K562 (cell line): ENCODE measurements at regions not wholly inside any gene's neighbourhood (a gene's known extent, or its start where the extent isn't known, plus 50 kb on each side); places are given as distances from the start of the nearest gene placed in this dataset.

Experiments
- ATAC-seq: fragments of 200-7000 bp; cut with Tn5 transposase; 3 replicates; pipeline ENCODE4 v1.9.1; 2020; ENCODE audit warnings: moderate library complexity
- BruUV-seq: library from RNA; stranded (reverse); fragments of 400-500 nt; replicated peaks from 2 replicates; lab custom pipeline; 2021; lab: Mats Ljungman, UMichigan
- CTCF ChIA-PET: fragments of 300-600 bp; formaldehyde crosslinking; extraction: SDS; loops from one replicate; lab custom pipeline; 2021; ENCODE audit warnings: low intra/inter-chr PET ratio; lab: Yijun Ruan, JAX
- POLR2A ChIA-PET: fragments of 300-600, 350-650 bp; sonication (Branson Sonifier 250); formaldehyde crosslinking; extraction: SDS; loops from one replicate; lab custom pipeline; 2021; ENCODE audit warnings: antibody characterized with exemption, inconsistent platforms; lab: Yijun Ruan, JAX
- DNase-seq, 4 experiments: peaks; one replicate each; pipeline versions ENCODE4 v3.0.0 to v3.0.0-alpha.2; 2011 to 2018; ENCODE audit warnings: low spot score in 3 of 4, mixed read lengths in 3 of 4; ENCODE audit errors: extremely low read depth in 1 of 4
- FAIRE-seq: peaks from 2 replicates; lab custom pipeline; 2011; peaks lifted over from hg19 to GRCh38; lab: Jason Lieb, UNC
- H2AFZ ChIP-seq: 2 replicates; pipeline ENCODE4 v1.6.0; 2011; ENCODE audit warnings: low read depth, low read length, control low read depth, inconsistent platforms
- H3K27ac ChIP-seq: fragments of 200-600 bp; 3 replicates; pipeline ENCODE4 v1.8.0; 2011; ENCODE audit warnings: low read depth, mild to moderate bottlenecking, control low read depth, inconsistent platforms, low read length, moderate library complexity, mixed read lengths; ENCODE audit errors: extremely low read depth
- H3K27me3 ChIP-seq, 2 experiments: fragments of 300-600 bp in 1 of 2; 2 replicates in 1 of 2; 3 replicates in 1 of 2; pipeline versions ENCODE4 v1.6.0 to v1.8.0; 2011; ENCODE audit warnings: inconsistent platforms in 2 of 2, low read length in 2 of 2, mild to moderate bottlenecking in 1 of 2, mixed read lengths in 1 of 2, moderate library complexity in 1 of 2; ENCODE audit not compliant: control insufficient read depth in 2 of 2, insufficient read depth in 2 of 2
- H3K36me3 ChIP-seq: fragments of 300-600 bp; 3 replicates; pipeline ENCODE4 v1.8.0; 2011; ENCODE audit warnings: mild to moderate bottlenecking, low read length, inconsistent platforms; ENCODE audit not compliant: control insufficient read depth, insufficient read depth
- H3K4me1 ChIP-seq, 2 experiments: fragments of 200-600 bp in 1 of 2; replicated peaks in 1 of 2; 2 replicates in 1 of 2; 3 replicates in 1 of 2; pipeline versions ENCODE4 v1.5.1 to v1.8.0; 2011; ENCODE audit warnings: inconsistent platforms in 2 of 2, low read length in 2 of 2, mild to moderate bottlenecking in 1 of 2, mixed read lengths in 1 of 2, moderate library complexity in 1 of 2; ENCODE audit not compliant: control insufficient read depth in 2 of 2, insufficient read depth in 2 of 2
- H3K4me2 ChIP-seq: 2 replicates; pipeline ENCODE4 v1.6.1; 2011; ENCODE audit warnings: low read length, control low read depth, inconsistent platforms, mixed read lengths; ENCODE audit not compliant: insufficient read depth
- H3K4me3 ChIP-seq: fragments of 200-600 bp; sonication (generic), shearing (Covaris generic); 2 replicates; pipeline ENCODE4 v1.5.1; 2016; ENCODE audit warnings: control low read depth, inconsistent platforms
- H3K79me2 ChIP-seq: fragments of 200-600 bp; 3 replicates; pipeline ENCODE4 v1.8.0; 2011; ENCODE audit warnings: low read length, inconsistent platforms; ENCODE audit not compliant: control insufficient read depth, insufficient read depth
- H3K9ac ChIP-seq, 2 experiments: 2 replicates each; pipeline versions ENCODE4 v1.6.0 to v1.6.1; 2011; ENCODE audit warnings: low read depth in 2 of 2, low read length in 2 of 2, control low read depth in 1 of 2, inconsistent platforms in 1 of 2, mild to moderate bottlenecking in 1 of 2, mixed read lengths in 1 of 2; ENCODE audit not compliant: insufficient read depth in 1 of 2
- H3K9me1 ChIP-seq: one replicate; pipeline ENCODE4 v1.6.0; 2011; ENCODE audit warnings: inconsistent platforms, mild to moderate bottlenecking, low read length, moderate library complexity; ENCODE audit not compliant: control insufficient read depth, insufficient read depth
- H3K9me3 ChIP-seq: replicated peaks from 2 replicates; pipeline ENCODE4 v1.5.1; 2011; ENCODE audit warnings: low read depth, low read length, inconsistent platforms; ENCODE audit not compliant: control insufficient read depth, insufficient read depth
- H4K20me1 ChIP-seq: replicated peaks from 2 replicates; pipeline ENCODE4 v1.6.1; 2011; ENCODE audit warnings: low read length, inconsistent platforms, mixed read lengths; ENCODE audit not compliant: control insufficient read depth, insufficient read depth
- MEF2A ChIP-seq: IDR thresholded peaks from 2 replicates; pipeline ENCODE4 v1.6.1; 2011; ENCODE audit warnings: low read depth, mild to moderate bottlenecking, low read length, moderate library complexity; ENCODE audit not compliant: control insufficient read depth
- NFATC3 ChIP-seq: fragments of 450-650 bp; IDR thresholded peaks from 2 replicates; pipeline ENCODE4 v1.6.1; 2017; ENCODE audit warnings: mild to moderate bottlenecking
- THRAP3 ChIP-seq: fragments of 450-650 bp; IDR thresholded peaks from 2 replicates; pipeline ENCODE4 v1.6.1; 2016; ENCODE audit warnings: mild to moderate bottlenecking, inconsistent platforms, borderline replicate concordance
- ZNF695 ChIP-seq: fragments of 450-650 bp; formaldehyde crosslinking; IDR thresholded peaks from 2 replicates; pipeline ENCODE4 v1.4.0; 2020; ENCODE audit warnings: mild to moderate bottlenecking, moderate library complexity
- WGBS: fragments of 100-300 bp; shearing (Covaris generic); methylation state at CpG from one replicate; pipeline ENCODE4 v1.1.6; 2016; ENCODE audit warnings: low coverage, mixed read lengths; ENCODE audit not compliant: insufficient coverage; ENCODE audit errors: missing lambda C conversion rate; 5-methylcytosine and 5-hydroxymethylcytosine counted together
- in situ Hi-C: fragments of 300-500 bp; cut with MboI; formaldehyde crosslinking; loops from 4 replicates; pipeline ENCODE4 v1.15.0; 2018; ENCODE audit warnings: inconsistent platforms, mixed read lengths
- intact Hi-C: fragments of 100-400 bp; cut with micrococcal nuclease; formaldehyde crosslinking; loops from 2 replicates; pipeline ENCODE4 v1.14.2; 2022
- TF ChIP-seq, protein P1 (sequence below), 2 experiments: IDR thresholded peaks in 1 of 2; conservative IDR thresholded peaks in 1 of 2; 2 replicates each; pipeline ENCODE4 v1.6.1; 2016; ENCODE audit warnings: low read depth in 2 of 2, mild to moderate bottlenecking in 1 of 2, missing compliant biosample characterization in 1 of 2, missing genetic modification characterization in 1 of 2, moderate library complexity in 1 of 2

DNA sequence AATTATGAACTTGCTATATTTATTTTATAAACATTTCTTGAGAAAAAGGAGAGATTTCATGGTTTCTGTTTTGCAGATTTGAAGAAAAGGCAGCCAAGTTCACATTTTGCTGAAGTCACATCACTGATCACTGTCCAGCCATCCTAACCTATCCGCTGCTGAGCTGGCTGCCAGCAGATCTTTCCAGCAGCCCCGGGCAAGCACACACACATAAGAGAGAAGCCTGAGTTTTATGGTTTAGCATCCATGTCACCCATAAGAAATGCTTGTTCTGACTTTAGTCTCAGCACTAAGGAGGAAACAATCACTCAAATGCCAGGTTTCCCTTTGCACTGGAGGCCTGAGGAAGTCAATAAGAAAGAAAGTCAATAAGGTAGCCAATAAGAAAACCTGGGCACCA, 287.1 kb downstream of the SMOC2 start:
- no TSS peak for BruUV-seq
- H3K27me3 ChIP-seq, result peaks cover 13 to 36% of the 10 kb centered on the region in 2 experiments; a peak in 3 of 5 replicates
- CTCF ChIA-PET, result no interaction called here
- H3K9me1 ChIP-seq, result no peaks in the 10 kb centered on the region
- H3K9me3 ChIP-seq, result no peaks in the 10 kb centered on the region
- H2AFZ ChIP-seq, result no peak overlapping the region
- 0% methylated on average over 2 of the region's 2 CpGs for WGBS
- no peaks in the 10 kb centered on the region for H3K4me1 ChIP-seq
- intact Hi-C loops, result no loop called here
- in situ Hi-C loops, result no loop called here
- TF ChIP-seq, protein P1, sequence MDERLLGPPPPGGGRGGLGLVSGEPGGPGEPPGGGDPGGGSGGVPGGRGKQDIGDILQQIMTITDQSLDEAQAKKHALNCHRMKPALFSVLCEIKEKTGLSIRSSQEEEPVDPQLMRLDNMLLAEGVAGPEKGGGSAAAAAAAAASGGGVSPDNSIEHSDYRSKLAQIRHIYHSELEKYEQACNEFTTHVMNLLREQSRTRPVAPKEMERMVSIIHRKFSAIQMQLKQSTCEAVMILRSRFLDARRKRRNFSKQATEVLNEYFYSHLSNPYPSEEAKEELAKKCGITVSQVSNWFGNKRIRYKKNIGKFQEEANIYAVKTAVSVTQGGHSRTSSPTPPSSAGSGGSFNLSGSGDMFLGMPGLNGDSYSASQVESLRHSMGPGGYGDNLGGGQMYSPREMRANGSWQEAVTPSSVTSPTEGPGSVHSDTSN (CRISPR knock-in tag; IDR thresholded peaks at IDR 0.05; ENCODE audit: low read depth), result no peak
- TF ChIP-seq, protein P1 (tag; conservative IDR thresholded peaks at IDR 0.05; ENCODE audit: low read depth), result no peak
- TF ChIP-seq MEF2A (no peak), NFATC3 (no peak), ZNF695 (CRISPR knock-in tag) (no peak), THRAP3 (no peak)
- TF ChIP-seq, all 486 proteins: peak for 0
- H3K9ac ChIP-seq, result no peak overlapping the region
- FAIRE-seq (no peak), ATAC-seq (no peak), DNase-seq (no peak)
- no peak overlapping the region for H3K4me3 ChIP-seq
- POLR2A ChIA-PET, result no interaction called here
- no peak overlapping the region for H3K4me2 ChIP-seq
- no peaks in the 10 kb centered on the region for H3K79me2 ChIP-seq
- no peaks in the 10 kb centered on the region for H3K36me3 ChIP-seq
- no peak overlapping the region for H3K27ac ChIP-seq
- H4K20me1 ChIP-seq, result no peaks in the 10 kb centered on the region; the same call in 1 of the 2 replicates
